SK-N-DZ (cell line): ENCODE measurements at regions not wholly inside any gene's neighbourhood (a gene's known extent, or its start where the extent isn't known, plus 50 kb on each side); places are given as distances from the start of the nearest gene placed in this dataset.
"Not testable (repeated sequence)": the region's sequence is repeated elsewhere in the genome, so short reads cannot be mapped to it uniquely, and the experiment has no call there.

Experiments
- DNase-seq: peaks from one replicate; pipeline ENCODE4 v3.0.0-alpha.2; 2015; ENCODE audit warnings: low spot score

DNA sequence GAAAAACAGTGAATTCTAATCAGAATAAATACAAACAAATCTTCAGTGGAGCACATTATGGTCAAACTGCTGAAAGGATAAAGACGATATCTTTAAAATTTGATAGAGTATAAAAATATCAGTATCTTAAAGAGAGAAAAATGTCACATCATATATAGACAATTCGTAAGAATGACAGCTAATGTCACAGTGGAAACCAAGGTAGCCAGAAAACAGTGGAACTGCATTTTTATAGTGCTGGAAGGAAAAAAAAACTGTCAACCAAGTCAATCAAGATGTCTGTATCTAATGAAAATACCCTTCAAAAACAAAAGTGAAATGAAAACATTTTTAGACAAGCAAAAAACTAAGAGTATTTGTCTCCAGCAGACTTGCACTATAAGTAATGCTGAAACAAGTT lies 73.4 kb upstream of the HMGXB4 start:
- no peak for DNase-seq

- no peak for DNase-seq
Measured at GRCh38 chr22:35186492-35186891, 70.8 kb upstream of the HMGXB4 start.

- not testable (repeated sequence) for DNase-seq
Measured at GRCh38 chr22:35188930-35189329, 68.4 kb upstream of the HMGXB4 start.

DNA sequence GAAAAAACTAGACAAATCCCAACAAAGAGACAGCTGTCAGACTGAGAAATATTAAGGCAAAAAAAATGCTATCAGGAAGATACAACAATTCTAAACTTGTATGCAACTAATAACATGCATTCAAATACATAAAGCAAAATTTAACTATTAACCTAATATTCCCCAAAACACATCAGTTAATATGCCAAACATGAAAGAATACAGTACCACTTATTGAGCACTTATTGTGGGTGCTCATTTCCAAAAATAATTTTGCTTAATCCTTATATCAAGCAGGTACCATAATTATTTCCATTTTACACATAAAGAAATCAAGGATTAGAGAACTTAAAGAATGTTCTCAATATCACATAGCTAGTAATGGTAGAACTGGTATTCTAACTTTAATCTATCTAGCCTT lies 67.7 kb upstream of the HMGXB4 start:
- DNase-seq: no peak

DNA sequence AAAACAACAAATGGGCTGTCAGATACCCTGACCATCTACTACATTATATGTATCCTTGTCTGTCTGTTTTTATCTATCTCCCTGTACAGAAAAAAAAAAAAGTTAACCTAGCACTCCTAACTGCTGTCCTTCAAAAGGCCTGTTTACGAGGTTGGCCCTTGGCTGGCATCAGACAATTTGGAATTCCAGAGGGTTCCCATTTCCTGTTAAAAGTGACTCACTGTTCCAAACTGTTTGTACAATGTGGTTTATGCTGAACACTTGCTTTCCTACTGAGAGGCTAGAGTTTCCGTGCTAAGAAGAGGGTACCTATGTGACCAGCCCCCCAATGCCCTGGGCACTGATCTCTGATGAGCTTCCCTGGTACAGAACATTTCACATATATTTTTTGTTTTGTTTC lies 65.9 kb upstream of the HMGXB4 start:
- DNase-seq: no peak

DNA sequence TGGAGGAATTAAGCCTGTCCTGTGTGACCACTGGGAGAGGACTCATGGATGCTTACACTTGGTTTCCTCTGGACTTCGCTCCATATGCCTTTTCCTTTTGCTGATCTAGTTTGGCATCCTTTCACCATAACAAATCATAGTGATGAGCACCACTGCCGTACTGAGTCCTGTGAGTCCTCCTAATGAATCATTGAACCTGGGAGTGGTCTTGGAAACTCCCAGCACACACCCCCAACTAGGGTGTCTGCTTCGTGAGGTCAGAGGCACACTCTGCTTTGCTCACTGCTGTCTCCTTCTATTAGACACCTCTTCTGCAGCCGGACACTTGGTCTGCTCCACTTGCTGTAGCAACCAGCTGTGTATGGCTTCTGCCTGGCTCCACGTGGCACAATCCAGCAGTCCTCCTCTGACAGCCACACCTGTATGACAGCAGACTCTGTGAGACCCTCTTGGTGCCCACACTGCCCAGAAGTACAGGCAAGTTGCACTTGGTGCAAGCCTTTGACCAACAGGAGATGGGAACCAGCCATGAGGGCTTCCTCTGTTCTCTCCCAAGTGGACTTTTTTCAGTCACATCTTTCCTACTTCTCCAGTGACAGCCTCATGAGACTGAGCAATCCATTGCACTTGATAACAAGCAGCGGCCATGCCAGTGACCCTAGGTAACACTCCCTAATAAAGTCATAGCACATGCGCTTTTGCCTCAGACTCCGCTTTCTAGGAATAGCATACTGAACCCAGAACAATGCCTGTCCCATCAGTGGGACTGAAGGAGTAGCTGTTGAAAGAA lies 65.0 kb upstream of the HMGXB4 start:
- DNase-seq: no peak

GRCh38 chr22:35195226-35195625 lies 62.1 kb upstream of the HMGXB4 start:
- DNase-seq: no peak

DNA sequence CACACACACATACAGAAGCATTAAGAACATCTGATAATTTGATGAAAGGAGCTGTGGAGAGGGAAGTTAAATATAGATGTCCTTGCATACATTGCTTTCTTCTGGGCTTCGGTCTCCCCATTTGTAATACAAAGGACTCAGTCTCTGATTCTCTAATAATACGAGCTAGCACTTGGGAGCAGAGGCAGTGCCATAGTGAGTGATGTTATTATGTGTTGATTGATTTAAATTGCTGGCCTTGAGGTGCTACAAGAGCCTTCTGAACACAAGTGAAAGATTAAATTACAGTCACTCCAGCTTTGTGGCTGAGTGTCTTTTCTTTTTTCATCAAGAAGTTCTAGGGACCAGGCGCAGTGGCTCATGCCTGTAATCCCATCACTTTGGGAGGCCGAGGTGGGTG lies 61.5 kb upstream of the HMGXB4 start:
- no peak for DNase-seq

DNA sequence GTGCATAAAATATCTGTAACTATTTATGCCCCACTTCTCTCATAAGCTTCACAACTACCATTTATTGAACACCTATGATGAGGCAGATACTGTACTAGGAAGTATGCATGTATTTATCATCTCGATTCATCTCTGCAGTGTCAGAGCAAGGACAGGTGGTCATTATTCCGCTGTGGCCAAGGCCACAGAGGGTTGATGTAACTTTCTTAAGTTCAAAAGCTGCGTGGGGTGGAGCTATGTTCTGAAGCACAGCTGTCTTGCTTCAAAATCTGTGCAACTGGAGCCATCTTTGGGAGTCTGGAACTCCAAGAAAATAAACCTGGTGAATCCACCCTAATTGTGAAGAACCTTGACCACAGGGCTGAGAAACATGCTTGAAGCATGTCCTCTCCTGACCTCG lies 60.2 kb upstream of the HMGXB4 start:
- DNase-seq: no peak

- DNase-seq: no peak
Measured at GRCh38 chr22:35197886-35198285, 59.4 kb upstream of the HMGXB4 start.

DNA sequence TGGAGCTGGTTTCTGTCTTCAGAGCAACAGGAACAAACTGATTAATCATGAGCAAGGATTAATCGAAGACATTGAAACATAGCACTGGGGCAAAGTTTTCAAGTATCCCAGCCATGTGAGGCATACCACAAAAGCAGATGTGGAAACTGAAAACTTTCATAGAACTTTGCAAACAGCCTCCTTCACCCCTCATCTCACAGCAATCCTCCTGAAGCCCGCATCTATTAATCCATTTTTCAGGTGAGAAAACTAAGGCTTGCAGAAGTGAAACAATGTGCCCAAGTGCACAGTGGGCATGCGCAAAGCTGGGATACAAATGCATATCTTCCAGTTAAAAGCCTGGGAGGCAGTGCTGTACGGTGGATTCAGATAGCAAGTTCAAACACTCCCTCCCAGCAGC lies 58.6 kb upstream of the HMGXB4 start:
- no peak for DNase-seq

- DNase-seq: no peak
Measured at GRCh38 chr22:35202376-35202775, 54.9 kb upstream of the HMGXB4 start.

GRCh38 chr22:35203583-35203982 lies 53.7 kb upstream of the HMGXB4 start:
- no peak for DNase-seq

- peak; percentile 51 for DNase-seq
Measured at GRCh38 chr22:35204807-35205775, 52.2 kb upstream of the HMGXB4 start.

- DNase-seq: no peak
Measured at GRCh38 chr22:35205961-35206360, 51.3 kb upstream of the HMGXB4 start.

DNA sequence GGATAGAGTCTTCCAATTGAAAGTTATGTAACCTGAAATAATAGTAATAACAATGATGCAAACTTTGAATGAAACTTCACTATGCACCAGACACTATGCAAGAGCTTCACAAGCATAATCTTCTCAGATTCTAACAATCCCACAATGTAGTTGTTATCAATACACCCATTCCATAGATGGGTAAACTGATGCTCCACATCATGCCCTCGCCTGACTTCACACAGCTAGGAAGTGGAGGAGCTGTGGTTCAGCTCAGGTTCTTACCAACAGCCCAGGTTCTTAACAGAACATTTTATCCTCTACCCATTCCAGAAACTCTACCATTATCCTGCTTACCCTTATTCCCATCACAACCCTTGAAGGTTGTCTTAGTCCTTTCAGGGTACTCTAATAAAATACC lies 50.4 kb upstream of the HMGXB4 start:
- DNase-seq: no peak
